GM12891 (cell line): ENCODE measurements at regions not wholly inside any gene's neighbourhood (a gene's known extent, or its start where the extent isn't known, plus 50 kb on each side); places are given as distances from the start of the nearest gene placed in this dataset.

Experiments
- DNase-seq: peaks from one replicate; pipeline ENCODE4 v3.0.0; 2011; ENCODE audit warnings: low spot score; ENCODE audit not compliant: insufficient read length
- FAIRE-seq: peaks from 2 replicates; lab custom pipeline; 2011; peaks lifted over from hg19 to GRCh38; lab: Jason Lieb, UNC
- PAX5 ChIP-seq: IDR thresholded peaks from 2 replicates; pipeline ENCODE4 v1.6.1; 2011; ENCODE audit warnings: low read length, moderate library complexity, mild to moderate bottlenecking; ENCODE audit not compliant: insufficient read depth, severe bottlenecking
- POLR2A ChIP-seq: IDR thresholded peaks from 2 replicates; pipeline ENCODE4 v1.6.1; 2011; ENCODE audit warnings: low read depth, low read length, control low read depth
- POLR2AphosphoS5 ChIP-seq: IDR thresholded peaks from 2 replicates; pipeline ENCODE4 v1.6.1; 2011; ENCODE audit warnings: low read depth, low read length, control low read depth
- POU2F2 ChIP-seq: IDR thresholded peaks from 2 replicates; pipeline ENCODE4 v1.6.1; 2011; ENCODE audit warnings: low read depth, mild to moderate bottlenecking, control low read depth, low read length, moderate library complexity
- SPI1 ChIP-seq: IDR thresholded peaks from 2 replicates; pipeline ENCODE4 v1.6.1; 2011; ENCODE audit warnings: low read depth, low read length, control low read depth
- TAF1 ChIP-seq: IDR thresholded peaks from 2 replicates; pipeline ENCODE4 v1.6.1; 2011; ENCODE audit warnings: low read depth, low read length, control low read depth

- TF ChIP-seq SPI1, result no peak
- no peak for TF ChIP-seq PAX5
- TF ChIP-seq POU2F2, result no peak
- no peak for TF ChIP-seq TAF1
- no peak for FAIRE-seq
- no peak for DNase-seq
These were observed 227.2 kb upstream of the PITRM1 start for GRCh38 chr10:3399756-3400155.

- FAIRE-seq, result no peak
- no peak for DNase-seq
- no peak for TF ChIP-seq PAX5
- no peak for TF ChIP-seq POLR2AphosphoS5
- no peak for TF ChIP-seq POLR2A
- TF ChIP-seq POU2F2, result no peak
- no peak for TF ChIP-seq TAF1
- no peak for TF ChIP-seq SPI1
These were observed 226.5 kb upstream of the PITRM1 start for GRCh38 chr10:3398825-3399646.

GRCh38 chr10:3397846-3398245 is 225.3 kb upstream of the PITRM1 start:
- DNase-seq (no peak), FAIRE-seq (no peak)
- TF ChIP-seq POLR2AphosphoS5, result no peak

GRCh38 chr10:3397231-3397630 is 224.6 kb upstream of the PITRM1 start:
- TF ChIP-seq SPI1 (no peak), TAF1 (no peak), POLR2A (no peak), POU2F2 (no peak), POLR2AphosphoS5 (no peak)
- no peak for DNase-seq
- no peak for FAIRE-seq

- FAIRE-seq (no peak), DNase-seq (no peak)
- TF ChIP-seq POLR2AphosphoS5 (no peak), PAX5 (no peak), POLR2A (no peak), SPI1 (no peak), TAF1 (no peak), POU2F2 (no peak)
These were observed 223.5 kb upstream of the PITRM1 start for GRCh38 chr10:3396116-3396515.

GRCh38 chr10:3395458-3395861 is 222.9 kb upstream of the PITRM1 start:
- DNase-seq (no peak), FAIRE-seq (no peak)
- TF ChIP-seq POLR2AphosphoS5, result no peak

GRCh38 chr10:3395041-3395440 is 222.5 kb upstream of the PITRM1 start:
- no peak for TF ChIP-seq PAX5
- no peak for TF ChIP-seq SPI1
- TF ChIP-seq TAF1, result no peak
- TF ChIP-seq POU2F2, result no peak
- no peak for TF ChIP-seq POLR2A
- TF ChIP-seq POLR2AphosphoS5, result no peak
- DNase-seq (no peak), FAIRE-seq (no peak)

- TF ChIP-seq TAF1 (no peak), POLR2A (no peak), POU2F2 (no peak), PAX5 (no peak), POLR2AphosphoS5 (no peak), SPI1 (no peak)
- no peak for FAIRE-seq
These were observed 221.4 kb upstream of the PITRM1 start for GRCh38 chr10:3393958-3394357.

GRCh38 chr10:3391657-3392056 is 219.1 kb upstream of the PITRM1 start:
- no peak for TF ChIP-seq POLR2AphosphoS5
- TF ChIP-seq SPI1, result no peak
- no peak for TF ChIP-seq POU2F2
- TF ChIP-seq TAF1, result no peak
- TF ChIP-seq POLR2A, result no peak
- TF ChIP-seq PAX5, result no peak
- FAIRE-seq (no peak), DNase-seq (no peak)

More at GRCh38 chr10:3393958-3394357, 221.4 kb upstream of the PITRM1 start:
- DNase-seq, result no peak

GRCh38 chr10:3389130-3389529 is 216.5 kb upstream of the PITRM1 start:
- DNase-seq (no peak), FAIRE-seq (no peak)
- no peak for TF ChIP-seq SPI1
- TF ChIP-seq POU2F2, result no peak
- TF ChIP-seq POLR2A, result no peak
- no peak for TF ChIP-seq TAF1
- TF ChIP-seq POLR2AphosphoS5, result no peak
- TF ChIP-seq PAX5, result no peak

GRCh38 chr10:3385487-3385886 is 212.9 kb upstream of the PITRM1 start:
- TF ChIP-seq TAF1 (no peak), POU2F2 (no peak), POLR2AphosphoS5 (no peak), POLR2A (no peak)
- FAIRE-seq, result no peak
- DNase-seq, result no peak
